ENCODE measurements at regions not wholly inside any gene's neighbourhood (a gene's known extent, or its start where the extent isn't known, plus 50 kb on each side); places are given as distances from the start of the nearest gene placed in this dataset.

- in situ Hi-C loops (cut with MboI; ENCODE audit: low sequenced_read_pairs in 4 of 4): no loop called here
- H3K9me3 ChIP-seq: no peaks in the 10 kb centered on the region
- no peak overlapping the region for H3K27ac ChIP-seq
- H3K4me3 ChIP-seq: no peak overlapping the region
- intact Hi-C loops (cut with DNase I; ENCODE audit: low total_unique reads): no loop called here
- peaks cover 0 to 9% (median 0%) of the 10 kb centered on the region in 3 donors for H3K27me3 ChIP-seq
- ATAC-seq (no peak), DNase-seq (no peak)
- H3K4me1 ChIP-seq: no peaks in the 10 kb centered on the region
- no peak for TF ChIP-seq CTCF (IDR thresholded peaks at IDR 0.05 in 4 of 5, conservative IDR thresholded peaks at IDR 0.05 in 1 of 5)
- TF ChIP-seq POLR2A (IDR thresholded peaks at IDR 0.05): no peak
- no peaks in the 10 kb centered on the region for H3K36me3 ChIP-seq
Measured at GRCh38 chr1:36602184-36602583, 119.5 kb upstream of the CSF3R start.

GRCh38 chr1:36599828-36600227, 117.1 kb upstream of the CSF3R start:
- in situ Hi-C loops (cut with MboI; ENCODE audit: low sequenced_read_pairs in 4 of 4): no loop called here
- intact Hi-C loops (cut with DNase I; ENCODE audit: low total_unique reads): no loop called here

GRCh38 chr1:36597514-36597913, 114.8 kb upstream of the CSF3R start:
- TF ChIP-seq POLR2A (IDR thresholded peaks at IDR 0.05): no peak
- TF ChIP-seq CTCF (IDR thresholded peaks at IDR 0.05 in 4 of 5, conservative IDR thresholded peaks at IDR 0.05 in 1 of 5): no peak
- no peaks in the 10 kb centered on the region for H3K36me3 ChIP-seq
- H3K27me3 ChIP-seq: peaks cover 4 to 28% (median 8%) of the 10 kb centered on the region in 3 donors
- no peak overlapping the region for H3K4me3 ChIP-seq
- in situ Hi-C loops (cut with MboI; ENCODE audit: low sequenced_read_pairs in 4 of 4) (no loop called here), intact Hi-C loops (cut with DNase I; ENCODE audit: low total_unique reads) (no loop called here)
- H3K4me1 ChIP-seq: no peaks in the 10 kb centered on the region
- no peak for DNase-seq
- ATAC-seq: no peak
- no peaks in the 10 kb centered on the region for H3K9me3 ChIP-seq
- H3K27ac ChIP-seq: no peak overlapping the region

More at GRCh38 chr1:36599828-36600227, 117.1 kb upstream of the CSF3R start:
- TF ChIP-seq CTCF (IDR thresholded peaks at IDR 0.05 in 4 of 5, conservative IDR thresholded peaks at IDR 0.05 in 1 of 5): no peak
- no peak for TF ChIP-seq POLR2A (IDR thresholded peaks at IDR 0.05)
- Histone ChIP-seq H3K27me3 (peaks cover 0 to 13% (median 2%) of the 10 kb centered on the region in 3 donors), H3K27ac (no peak overlapping the region), H3K4me3 (no peak overlapping the region), H3K36me3 (no peaks in the 10 kb centered on the region), H3K4me1 (no peaks in the 10 kb centered on the region), H3K9me3 (no peaks in the 10 kb centered on the region)
- no peak for ATAC-seq
- DNase-seq: no peak

GRCh38 chr1:36595921-36596320, 113.2 kb upstream of the CSF3R start:
- TF ChIP-seq POLR2A (IDR thresholded peaks at IDR 0.05) (no peak), CTCF (IDR thresholded peaks at IDR 0.05 in 4 of 5, conservative IDR thresholded peaks at IDR 0.05 in 1 of 5) (no peak)
- H3K27ac ChIP-seq: no peak overlapping the region
- DNase-seq (no peak), ATAC-seq (no peak)
- no peak overlapping the region for H3K4me3 ChIP-seq
- H3K9me3 ChIP-seq: no peaks in the 10 kb centered on the region
- H3K36me3 ChIP-seq: no peaks in the 10 kb centered on the region
- in situ Hi-C loops (cut with MboI; ENCODE audit: low sequenced_read_pairs in 4 of 4): no loop called here
- H3K4me1 ChIP-seq: no peaks in the 10 kb centered on the region
- intact Hi-C loops (cut with DNase I; ENCODE audit: low total_unique reads): no loop called here
- H3K27me3 ChIP-seq: peaks cover 7 to 40% (median 13%) of the 10 kb centered on the region in 3 donors

GRCh38 chr1:36595349-36595748, 112.6 kb upstream of the CSF3R start:
- no peaks in the 10 kb centered on the region for H3K9me3 ChIP-seq
- H3K4me3 ChIP-seq: no peak overlapping the region
- intact Hi-C loops (cut with DNase I; ENCODE audit: low total_unique reads): no loop called here
- peaks cover 7 to 46% (median 13%) of the 10 kb centered on the region in 3 donors for H3K27me3 ChIP-seq
- ATAC-seq (no peak), DNase-seq (no peak)
- H3K36me3 ChIP-seq: no peaks in the 10 kb centered on the region
- in situ Hi-C loops (cut with MboI; ENCODE audit: low sequenced_read_pairs in 4 of 4): no loop called here
- TF ChIP-seq POLR2A (IDR thresholded peaks at IDR 0.05): no peak
- no peaks in the 10 kb centered on the region for H3K4me1 ChIP-seq
- no peak overlapping the region for H3K27ac ChIP-seq

Measured in gastrocnemius medialis (tissue), 4 donors.